ENCODE measurements at regions not wholly inside any gene's neighbourhood (a gene's known extent, or its start where the extent isn't known, plus 50 kb on each side); places are given as distances from the start of the nearest gene placed in this dataset.
"Not testable (repeated sequence)": the region's sequence is repeated elsewhere in the genome, so short reads cannot be mapped to it uniquely, and the experiment has no call there.

DNA sequence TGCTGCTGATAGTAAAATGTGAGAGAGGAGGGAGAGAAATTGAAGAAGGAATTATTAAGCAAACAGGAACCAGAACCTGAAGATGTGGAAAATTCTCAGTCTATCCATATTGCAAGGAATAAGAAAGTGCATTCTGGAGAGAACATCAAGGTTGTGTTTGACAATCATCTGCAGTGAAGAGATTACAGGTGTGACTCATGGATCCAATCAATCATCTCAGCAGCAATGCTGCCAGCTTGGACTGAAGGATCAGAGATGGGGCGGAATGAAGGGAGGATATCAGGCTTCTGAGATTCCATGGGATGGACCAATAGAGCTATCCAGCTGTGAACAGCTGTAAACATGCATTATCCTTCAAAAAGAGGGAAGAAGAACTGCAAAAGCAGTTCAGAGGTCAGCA lies 247.3 kb downstream of the LPIN1 start:
- no peak for DNase-seq (ENCODE audit: low spot score)

DNA sequence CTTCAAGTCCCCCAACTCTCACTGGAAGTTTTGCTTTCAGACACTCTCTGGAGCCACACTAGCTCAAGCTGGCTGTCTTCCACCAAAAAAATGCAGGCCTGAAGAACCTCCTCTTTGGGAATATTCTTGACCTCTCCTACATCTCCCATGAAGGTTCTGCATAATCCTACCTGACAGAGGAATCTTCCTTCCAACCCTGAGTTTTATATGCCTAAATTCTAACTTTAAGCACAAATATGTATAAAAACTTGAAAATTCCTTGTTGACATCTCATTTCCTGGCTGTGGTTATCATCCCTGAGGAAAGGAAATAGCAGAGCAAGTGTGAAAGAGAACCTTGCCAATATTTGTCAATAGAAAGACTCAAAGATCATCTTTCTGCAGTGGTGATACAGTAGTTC lies 249.0 kb downstream of the LPIN1 start:
- DNase-seq (ENCODE audit: low spot score): no peak

DNA sequence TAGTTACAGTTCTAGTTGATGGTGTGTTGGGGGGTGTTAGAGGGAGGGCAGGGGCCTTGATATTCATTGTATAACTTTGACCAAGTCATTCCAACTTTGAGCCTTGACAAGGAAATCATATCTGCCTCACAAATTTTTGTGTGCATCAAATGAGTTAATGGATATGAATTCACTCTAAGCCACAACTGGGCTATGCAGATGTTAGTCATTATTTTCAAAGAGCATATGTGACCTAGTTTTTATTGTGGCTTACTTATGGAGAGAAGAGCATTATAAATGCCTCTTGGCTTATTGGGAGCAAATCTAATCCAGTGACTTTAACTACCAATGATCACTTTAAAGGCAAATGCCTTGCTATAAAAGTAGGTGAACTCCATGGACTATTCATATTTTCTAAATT lies 250.2 kb downstream of the LPIN1 start:
- no peak for DNase-seq (ENCODE audit: low spot score)

DNA sequence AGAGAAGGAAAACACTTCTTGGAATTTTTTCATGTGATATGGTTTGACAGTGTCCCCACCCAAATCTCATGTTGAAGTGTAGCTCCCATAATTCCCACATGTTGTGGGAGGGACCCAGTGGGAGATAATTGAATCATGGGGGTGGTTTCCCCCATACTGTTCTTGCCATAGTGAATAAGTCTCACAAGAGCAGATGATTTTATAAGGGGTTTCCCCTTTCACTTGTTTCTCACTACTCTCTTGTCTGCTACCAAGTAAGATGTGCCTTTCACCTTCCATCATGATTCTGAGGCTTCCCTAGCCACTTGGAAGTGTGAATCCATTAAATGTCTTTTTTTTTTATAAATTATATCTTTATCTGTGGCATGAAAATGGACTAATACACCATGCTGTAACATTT lies 250.7 kb downstream of the LPIN1 start:
- no peak for DNase-seq (ENCODE audit: low spot score)

DNA sequence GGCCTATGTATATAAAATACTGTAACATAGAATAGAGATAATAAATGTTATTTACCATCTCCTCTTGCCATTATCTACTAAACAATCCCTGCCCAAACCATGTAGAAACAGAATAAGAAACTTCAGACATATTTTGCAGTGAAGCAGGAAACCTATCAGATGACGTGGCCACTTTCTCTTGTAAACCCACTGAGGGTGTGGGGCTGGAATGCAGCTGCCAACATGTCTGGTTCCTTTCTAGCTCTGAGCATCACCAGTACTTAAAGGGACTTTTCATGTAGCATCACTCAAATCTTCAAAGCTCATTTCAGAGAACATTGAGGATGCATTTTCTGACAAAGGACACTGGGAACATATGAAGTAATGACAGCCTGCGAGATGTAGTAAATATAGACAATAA lies 251.8 kb downstream of the LPIN1 start:
- peak; percentile 29 for DNase-seq (ENCODE audit: low spot score)

DNA sequence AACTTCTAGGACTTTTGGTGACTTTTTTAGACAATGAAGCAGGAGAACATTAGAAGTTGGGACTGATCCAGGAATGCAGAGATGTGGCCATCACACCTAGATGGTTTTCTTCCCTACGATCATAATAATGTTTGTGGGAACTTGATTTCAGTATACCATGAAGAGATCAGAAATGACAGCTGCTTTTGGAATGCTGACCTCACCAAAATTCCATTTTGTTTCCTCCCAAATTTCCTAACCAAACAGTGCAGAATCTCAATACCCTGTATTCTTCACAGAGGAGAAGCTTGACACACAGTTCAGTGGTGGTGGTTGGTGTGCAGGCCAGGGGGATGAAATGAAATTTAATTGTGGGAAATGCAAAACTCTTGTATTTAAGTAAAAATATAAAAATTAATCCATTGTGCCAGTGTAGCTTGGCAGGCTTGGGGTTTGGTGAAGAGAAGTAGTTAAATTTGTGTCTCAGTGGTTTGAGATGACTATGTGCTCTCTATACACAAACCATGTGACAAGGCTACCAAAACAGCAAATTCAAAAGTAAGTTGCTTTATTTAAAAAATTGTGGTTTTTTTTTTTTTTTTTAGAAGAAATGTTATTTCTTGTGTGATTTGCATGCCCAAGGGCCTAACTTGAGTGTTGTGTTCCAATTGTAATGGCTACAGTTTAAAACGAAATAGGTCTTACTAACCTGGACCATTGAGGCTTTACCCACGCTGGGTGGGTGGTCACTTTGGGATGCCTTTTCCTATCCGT lies 252.4 kb downstream of the LPIN1 start:
- DNase-seq (ENCODE audit: low spot score): peak; percentile 35

DNA sequence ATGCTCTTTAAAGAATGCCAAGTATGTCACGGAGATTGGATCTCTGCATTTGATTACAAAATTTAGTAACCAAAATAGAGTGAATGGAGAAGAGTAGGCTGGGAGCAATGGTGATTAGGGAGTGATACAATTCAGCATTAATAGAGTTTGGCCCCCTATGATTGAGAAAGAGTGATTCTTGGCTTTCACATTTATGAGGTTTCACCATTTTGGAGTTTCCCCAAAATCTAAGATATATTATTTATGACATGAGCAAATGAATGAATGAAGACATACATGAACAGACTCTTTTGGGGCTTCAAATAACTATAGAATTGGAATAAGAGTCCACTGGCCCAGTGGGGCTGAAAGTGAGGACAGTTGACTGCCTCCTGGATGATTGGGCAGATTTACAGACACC lies 255.2 kb downstream of the LPIN1 start:
- no peak for DNase-seq (ENCODE audit: low spot score)

DNA sequence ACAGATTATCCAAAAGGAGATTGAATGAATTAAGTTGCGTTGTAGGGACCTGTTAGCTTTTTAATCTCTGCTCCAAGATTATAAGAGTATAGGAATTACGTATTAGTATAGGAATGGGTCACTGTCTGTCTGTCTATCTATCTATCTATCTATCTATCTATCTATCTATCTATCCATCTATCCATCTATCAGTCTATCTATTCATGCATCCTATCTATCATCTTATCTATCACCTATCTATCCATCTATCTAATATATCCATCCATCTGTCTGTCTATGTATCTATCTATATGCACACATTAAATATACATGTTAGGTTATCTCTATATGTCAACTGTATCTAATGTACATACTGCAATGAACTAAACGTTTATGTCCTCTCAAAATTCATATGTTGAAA lies 255.8 kb downstream of the LPIN1 start:
- no peak for DNase-seq (ENCODE audit: low spot score)

DNA sequence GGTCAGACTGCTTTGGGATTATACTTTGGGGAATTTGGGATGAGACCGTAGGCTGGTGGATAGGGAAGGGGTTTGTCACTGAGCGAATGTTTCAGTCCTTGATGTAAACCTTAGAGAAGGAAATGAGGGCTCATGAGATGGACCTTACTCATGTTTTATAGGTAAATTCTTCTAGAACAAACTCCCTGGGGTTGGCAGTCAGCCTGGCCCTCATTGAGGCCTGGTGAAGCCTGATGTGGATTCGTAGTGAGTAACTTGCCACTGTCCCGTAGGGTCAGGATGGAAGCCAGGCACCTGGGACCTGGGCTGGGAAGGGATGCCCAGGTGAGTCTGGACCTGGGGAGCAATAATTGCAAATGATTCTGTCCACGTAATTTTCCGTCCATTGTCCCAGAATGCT lies 258.3 kb downstream of the LPIN1 start:
- DNase-seq (ENCODE audit: low spot score): no peak

DNA sequence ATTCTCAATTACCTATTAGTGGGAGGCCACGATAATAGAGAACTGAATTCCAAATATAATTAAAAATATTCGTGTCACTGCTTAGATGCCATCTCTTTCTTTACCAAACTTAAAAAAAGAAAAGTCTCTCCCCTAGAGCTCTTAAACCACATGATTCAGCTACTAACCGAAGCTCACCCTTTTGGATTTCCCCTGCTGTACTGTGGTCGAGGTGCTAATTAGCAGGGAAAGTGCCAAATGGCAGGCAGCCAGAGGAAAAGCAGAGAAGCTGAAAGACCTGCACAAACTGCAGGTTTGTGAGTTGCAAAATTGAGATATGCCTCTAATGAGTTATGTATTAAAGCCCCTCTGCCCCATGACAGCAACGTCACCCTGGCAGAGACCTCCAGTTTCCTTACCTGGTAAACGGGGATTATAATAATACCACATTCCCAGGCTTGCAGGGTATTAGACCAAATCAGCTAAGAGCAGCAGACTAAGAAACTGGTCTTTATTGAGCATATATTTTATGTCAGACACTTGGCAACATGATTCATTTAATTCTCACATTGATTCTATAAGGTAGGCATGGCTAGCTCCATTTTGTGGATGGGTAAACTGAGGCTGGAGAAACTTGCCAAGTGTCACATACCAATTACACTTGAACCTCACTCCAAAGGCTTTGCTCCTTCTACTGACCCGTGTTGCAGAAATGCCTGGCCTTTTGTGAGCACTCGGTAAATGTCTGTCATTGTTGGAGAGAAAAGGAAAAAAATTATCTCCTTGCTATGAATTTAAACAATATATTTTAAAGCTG lies 259.7 kb downstream of the LPIN1 start:
- DNase-seq (ENCODE audit: low spot score): peak; percentile 38

DNA sequence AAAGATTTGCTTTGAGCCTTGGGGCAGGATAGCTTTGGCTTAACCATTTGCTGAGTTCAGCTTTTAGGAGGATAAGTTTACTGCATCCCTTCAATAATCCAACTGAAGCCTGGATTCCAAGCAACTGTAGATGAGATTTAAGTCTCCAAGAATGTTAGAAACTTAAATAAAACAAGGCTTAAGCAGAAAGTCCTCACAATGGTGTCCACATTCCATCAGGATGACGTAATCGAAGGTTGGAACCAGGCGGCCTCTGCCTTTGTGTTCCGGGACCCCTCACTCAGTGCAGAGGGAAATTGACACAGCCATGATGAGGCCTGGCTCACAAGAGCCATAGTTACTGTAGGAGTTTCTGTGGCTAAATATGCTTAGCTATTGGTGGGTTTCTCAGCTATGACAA lies 260.4 kb downstream of the LPIN1 start:
- no peak for DNase-seq (ENCODE audit: low spot score)

DNA sequence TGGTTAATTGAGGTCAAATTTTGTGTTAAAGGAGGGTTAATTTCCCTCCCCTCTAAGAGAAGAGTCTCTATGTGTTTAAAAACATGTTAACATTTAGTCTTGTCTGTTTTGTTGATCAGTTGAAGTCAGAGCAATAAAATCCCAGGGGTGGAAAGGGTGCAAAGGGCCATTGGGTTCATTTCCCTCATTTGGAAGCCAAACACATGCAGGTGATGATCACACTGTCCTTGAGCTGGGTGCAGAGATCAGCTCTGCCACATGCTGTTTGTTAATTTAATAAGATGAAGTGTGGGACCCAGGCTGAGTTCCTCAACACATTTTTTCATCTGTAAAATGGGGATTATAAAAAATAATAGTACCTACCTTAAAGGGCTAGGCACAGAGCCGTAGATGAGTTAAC lies 260.9 kb downstream of the LPIN1 start:
- peak; percentile 36 for DNase-seq (ENCODE audit: low spot score)

DNA sequence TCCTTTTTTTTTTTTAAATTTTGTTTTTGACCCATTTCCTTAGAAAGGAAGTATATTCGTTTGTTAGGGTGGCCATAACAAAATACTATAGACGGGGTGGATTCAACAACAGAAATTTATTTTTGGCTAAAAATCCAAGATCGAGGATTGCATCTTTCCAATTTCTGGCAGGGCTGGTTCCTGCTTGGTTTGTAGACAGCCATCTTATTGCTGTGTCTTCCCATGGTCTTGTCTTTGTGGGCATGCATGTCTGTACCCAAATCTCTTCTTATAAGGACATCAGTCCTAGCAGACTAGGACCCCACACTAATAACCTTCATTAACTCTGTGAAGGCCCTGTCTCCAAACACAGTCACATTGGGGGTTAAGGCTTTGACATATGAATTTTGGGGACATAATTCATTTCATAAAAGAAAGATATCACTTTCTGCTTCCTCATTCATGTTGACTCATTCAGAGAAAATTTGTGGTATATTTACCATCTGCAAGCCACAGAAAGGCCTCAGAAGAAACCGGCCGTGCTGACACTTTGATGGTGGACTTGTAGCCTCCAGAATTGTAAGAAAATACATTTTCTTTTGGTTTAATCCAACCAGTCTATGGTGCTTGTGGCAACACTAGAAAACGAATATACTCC lies 262.1 kb downstream of the LPIN1 start:
- no peak for DNase-seq (ENCODE audit: low spot score)

DNA sequence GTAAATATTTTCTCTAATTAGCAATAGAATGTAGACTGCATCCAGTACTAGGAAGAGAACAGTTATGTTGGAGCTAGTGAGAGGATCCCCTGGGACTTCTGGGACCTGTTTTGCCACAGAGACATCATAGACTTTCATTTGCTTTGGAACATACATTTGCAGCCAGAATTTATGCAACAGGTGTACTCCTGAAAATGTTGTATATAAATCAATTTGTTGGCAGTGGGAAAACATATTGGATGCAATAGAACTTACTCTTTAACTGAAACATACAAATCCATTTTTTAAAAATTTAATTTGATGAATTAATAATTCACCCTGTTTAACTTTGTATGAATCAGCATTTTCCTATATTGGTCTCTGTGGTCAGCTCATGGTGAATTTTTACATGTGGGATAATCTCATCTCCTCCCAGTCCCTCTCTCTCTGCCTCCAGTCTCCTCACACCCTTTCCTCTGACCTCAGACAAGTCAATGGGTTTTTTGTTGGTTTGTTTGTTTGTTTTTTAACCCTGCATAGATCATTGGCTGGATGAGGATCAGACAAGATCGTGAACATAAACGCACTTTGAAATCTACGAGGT lies 263.0 kb downstream of the LPIN1 start:
- no peak for DNase-seq (ENCODE audit: low spot score)

DNA sequence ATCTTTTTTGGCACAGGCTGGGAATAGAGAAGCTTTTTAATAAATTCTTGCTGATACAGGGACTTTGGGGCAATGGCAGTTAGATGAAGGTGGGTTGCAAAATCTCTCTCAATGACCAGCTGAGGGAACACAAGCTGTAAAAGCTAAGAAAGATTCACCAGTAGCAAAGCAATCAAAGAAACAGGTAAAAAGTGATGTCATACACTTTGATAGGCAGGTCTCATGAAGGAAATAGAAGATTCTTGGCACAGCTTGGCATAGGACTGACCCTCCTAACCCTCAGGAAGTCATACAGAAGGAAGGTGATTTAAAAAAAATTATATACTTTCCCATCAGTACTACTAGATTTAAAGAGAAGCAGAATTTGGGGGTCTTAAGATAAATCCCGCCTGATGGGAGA lies 263.6 kb downstream of the LPIN1 start:
- no peak for DNase-seq (ENCODE audit: low spot score)

DNA sequence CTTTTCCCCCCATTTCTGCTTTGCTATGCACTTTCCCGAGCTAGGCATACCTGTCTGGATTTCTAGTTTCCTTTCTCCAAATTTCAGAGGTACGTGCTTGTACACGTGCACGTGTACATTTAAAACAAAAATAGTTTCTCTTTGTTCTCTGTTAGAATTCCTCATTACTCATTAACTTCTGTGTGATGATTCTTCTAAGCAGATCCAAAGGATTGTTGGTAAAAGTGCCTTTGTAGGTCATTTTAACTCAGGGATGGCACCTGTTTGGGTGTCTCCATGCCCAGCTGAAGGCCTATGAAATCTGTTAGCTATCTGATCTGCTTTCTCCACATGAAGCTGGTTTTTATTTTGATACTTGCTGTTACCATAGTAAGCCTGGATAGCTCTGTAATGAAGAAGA lies 264.3 kb downstream of the LPIN1 start:
- DNase-seq (ENCODE audit: low spot score): no peak

DNA sequence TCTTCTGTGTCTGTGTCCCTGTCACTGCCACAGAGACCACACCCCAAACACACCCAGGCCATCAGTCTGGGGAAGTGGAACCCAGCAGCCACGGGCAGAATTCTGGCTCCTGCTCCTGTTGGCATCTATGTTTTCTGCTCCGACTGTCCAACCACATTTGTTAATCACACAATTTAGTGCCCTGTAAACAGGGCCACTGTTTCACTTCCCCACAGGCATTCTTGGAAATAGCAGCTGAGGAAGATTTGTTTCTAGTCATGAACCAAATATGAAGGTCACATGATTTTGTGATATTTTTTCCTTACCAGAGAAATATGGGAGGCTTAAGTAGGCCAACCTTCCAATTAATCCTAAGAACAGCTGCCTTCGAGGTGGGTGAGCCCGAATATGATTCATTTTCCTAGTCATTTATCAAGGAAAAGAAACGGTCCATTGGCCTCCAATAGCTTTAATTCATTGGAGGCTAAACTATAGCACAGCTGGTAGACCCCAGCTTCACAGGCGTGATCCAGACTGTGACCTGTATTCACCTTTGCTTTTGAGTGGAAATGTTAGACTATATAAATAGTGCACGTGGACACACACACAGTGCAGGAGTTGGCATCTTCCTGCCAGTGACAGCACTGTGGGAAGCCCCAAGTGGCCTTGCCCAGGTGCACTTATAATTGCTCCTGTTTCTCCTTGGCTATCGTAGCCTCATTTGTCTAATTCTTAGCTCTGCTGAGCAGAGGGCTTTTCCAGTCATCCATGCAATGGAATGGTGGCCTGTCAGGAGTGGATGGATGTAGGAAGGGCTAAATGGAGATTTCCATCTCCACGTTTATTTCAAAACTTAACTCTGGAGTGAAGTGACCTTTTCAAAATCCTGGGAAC lies 267.9 kb downstream of the LPIN1 start:
- DNase-seq (ENCODE audit: low spot score): no peak

DNA sequence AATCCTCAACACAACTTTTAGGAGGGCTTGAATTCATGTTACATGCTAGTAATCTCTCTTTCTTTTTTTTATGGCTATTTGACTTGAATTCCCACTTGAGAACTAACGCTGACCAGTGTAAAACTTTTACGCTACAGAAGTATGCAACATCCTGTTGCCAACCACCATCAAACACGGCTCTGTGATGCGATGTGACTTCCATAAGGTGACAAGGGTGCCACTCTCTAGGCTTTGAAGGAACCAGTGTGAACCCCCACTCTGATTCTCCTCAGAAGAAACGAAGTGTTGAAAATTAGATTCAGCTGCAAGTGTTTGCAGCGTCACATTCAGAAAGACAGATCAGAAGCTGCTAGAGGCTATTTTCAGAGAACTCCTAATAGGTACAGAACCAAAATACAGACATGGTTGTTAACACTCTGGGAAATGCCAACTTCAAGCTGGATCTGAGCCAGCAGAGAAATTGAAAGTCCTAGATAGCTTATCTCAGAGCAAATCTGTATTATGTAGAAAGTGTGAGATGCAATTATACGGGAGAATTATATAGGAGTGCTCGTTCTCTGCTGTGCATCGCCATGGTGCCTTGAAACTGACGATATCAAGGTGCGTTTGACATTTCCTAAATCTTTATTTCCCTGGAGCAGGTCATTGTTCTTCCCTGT lies 271.2 kb downstream of the LPIN1 start:
- DNase-seq (ENCODE audit: low spot score): no peak

DNA sequence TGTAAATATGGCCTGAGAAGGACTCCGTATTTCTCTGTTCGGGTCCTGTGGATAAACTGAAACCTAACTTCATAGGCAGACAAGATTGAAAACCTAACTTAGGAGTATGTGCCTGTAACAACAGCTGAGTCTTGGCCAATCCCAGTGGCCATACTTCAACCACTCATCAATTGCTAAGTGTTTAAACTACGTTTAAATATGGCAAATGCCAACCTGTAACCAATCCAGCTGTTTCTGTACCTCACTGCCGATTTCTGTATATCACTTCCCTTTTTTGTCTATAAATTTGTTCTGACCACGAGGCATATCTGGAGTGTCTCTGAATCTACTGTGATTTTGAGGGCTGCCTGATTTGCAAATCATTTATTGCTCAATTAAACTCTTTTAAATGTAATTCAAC lies 272.3 kb downstream of the LPIN1 start:
- not testable (repeated sequence) for DNase-seq (ENCODE audit: low spot score)

DNA sequence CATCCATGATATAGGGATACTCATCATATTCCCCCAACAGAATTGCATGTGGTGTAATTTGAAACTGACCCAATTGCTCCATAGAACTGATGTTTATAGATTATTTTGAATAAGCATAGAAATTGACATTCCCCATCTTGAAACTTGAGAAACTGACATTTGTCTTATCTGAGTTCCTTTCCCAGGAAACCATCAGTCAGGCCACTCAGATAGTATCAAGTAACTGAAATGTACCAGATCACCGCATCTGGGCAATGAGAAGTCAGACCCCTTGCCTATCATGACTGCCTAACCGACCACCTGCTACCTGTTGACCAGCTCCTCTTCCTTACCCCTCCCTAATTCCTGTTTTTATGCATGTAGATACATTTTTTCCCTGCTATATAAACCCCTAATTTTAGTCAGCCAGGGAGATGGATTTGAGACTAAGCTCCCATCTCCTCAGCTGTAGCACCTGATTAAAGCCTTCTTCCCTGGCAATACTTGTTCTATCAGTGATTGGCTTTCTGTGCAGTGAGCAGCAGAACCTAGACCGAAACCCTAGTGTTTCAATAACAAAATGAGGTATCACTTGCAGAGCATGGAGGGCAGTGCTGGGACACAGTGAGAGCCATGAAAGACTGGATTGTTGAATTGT lies 274.5 kb downstream of the LPIN1 start:
- DNase-seq (ENCODE audit: low spot score): no peak

Data from germinal center (tissue), 1 donor.